Common myeloid progenitor, CD34-positive (primary cell): ENCODE measurements at regions not wholly inside any gene's neighbourhood (a gene's known extent, or its start where the extent isn't known, plus 50 kb on each side); places are given as distances from the start of the nearest gene placed in this dataset.
"Not testable (repeated sequence)": the region's sequence is repeated elsewhere in the genome, so short reads cannot be mapped to it uniquely, and the experiment has no call there.

ENCODE experiments used
- CTCF ChIA-PET: fragments of 350-600 bp; sonication (Branson Sonifier 250); formaldehyde crosslinking; loops from one replicate; lab custom pipeline; 2021; ENCODE audit warnings: antibody characterized with exemption; lab: Charles Lee
- POLR2A ChIA-PET: fragments of 350-600 bp; sonication (Branson Sonifier 250); formaldehyde crosslinking; loops from one replicate; lab custom pipeline; 2021; ENCODE audit warnings: antibody characterized with exemption; lab: Charles Lee
- DNase-seq, 3 donors: peaks; one replicate each; pipeline versions ENCODE4 v3.0.0 to v3.0.0-alpha.2; 2013
- H3K27ac ChIP-seq, 2 experiments: 1 replicate in 1 of 2; 2 replicates in 1 of 2; pipeline ENCODE4 v1.7.0; 2013; ENCODE audit warnings: inconsistent platforms in 2 of 2, low read length in 2 of 2, mild to moderate bottlenecking in 2 of 2, low read depth in 1 of 2, moderate library complexity in 1 of 2; ENCODE audit not compliant: severe bottlenecking in 2 of 2, insufficient read depth in 1 of 2, poor library complexity in 1 of 2
- H3K27me3 ChIP-seq, 5 experiments: replicated peaks in 2 of 5; 1 replicate in 3 of 5; 2 replicates in 2 of 5; pipeline versions ENCODE4 v1.6.1 to v1.7.0; 2013; ENCODE audit warnings: low read length in 4 of 5, mild to moderate bottlenecking in 2 of 5, moderate library complexity in 2 of 5, inconsistent platforms in 1 of 5; ENCODE audit not compliant: insufficient read depth in 5 of 5, control insufficient read depth in 4 of 5
- H3K36me3 ChIP-seq, 4 experiments: 1 replicate in 2 of 4; 2 replicates in 2 of 4; pipeline versions ENCODE4 v1.6.1 to v1.7.0; 2013; ENCODE audit warnings: low read length in 3 of 4, control low read depth in 1 of 4, mild to moderate bottlenecking in 1 of 4; ENCODE audit not compliant: control insufficient read depth in 4 of 4, insufficient read depth in 4 of 4
- H3K4me1 ChIP-seq, 4 experiments: 1 replicate in 3 of 4; 2 replicates in 1 of 4; pipeline versions ENCODE4 v1.6.1 to v1.7.1; 2013; ENCODE audit warnings: low read length in 3 of 4, mild to moderate bottlenecking in 3 of 4, control low read depth in 1 of 4, inconsistent platforms in 1 of 4, moderate library complexity in 1 of 4; ENCODE audit not compliant: control insufficient read depth in 4 of 4, insufficient read depth in 4 of 4; ENCODE audit errors: control extremely low read depth in 1 of 4
- H3K4me3 ChIP-seq, 7 experiments: 1 replicate in 4 of 7; 2 replicates in 3 of 7; pipeline versions ENCODE4 v1.5.1 to v1.7.0; 2013; ENCODE audit warnings: mild to moderate bottlenecking in 7 of 7, low read length in 6 of 7, moderate library complexity in 6 of 7, inconsistent platforms in 2 of 7, low read depth in 2 of 7, control low read depth in 1 of 7; ENCODE audit not compliant: insufficient read depth in 4 of 7, control insufficient read depth in 1 of 7; ENCODE audit errors: extremely low read depth in 1 of 7
- H3K9me3 ChIP-seq, 5 experiments: 1 replicate in 4 of 5; 2 replicates in 1 of 5; pipeline versions ENCODE4 v1.6.1 to v1.7.1; 2013; ENCODE audit warnings: low read length in 4 of 5, mild to moderate bottlenecking in 2 of 5, inconsistent platforms in 1 of 5, low read depth in 1 of 5, moderate library complexity in 1 of 5; ENCODE audit not compliant: control insufficient read depth in 4 of 5, insufficient read depth in 2 of 5; ENCODE audit errors: control extremely low read depth in 1 of 5
- WGBS: methylation state at CpG from one replicate; pipeline ENCODE4 v1.1.5; 2013; ENCODE audit not compliant: insufficient coverage; 5-methylcytosine and 5-hydroxymethylcytosine counted together

DNA sequence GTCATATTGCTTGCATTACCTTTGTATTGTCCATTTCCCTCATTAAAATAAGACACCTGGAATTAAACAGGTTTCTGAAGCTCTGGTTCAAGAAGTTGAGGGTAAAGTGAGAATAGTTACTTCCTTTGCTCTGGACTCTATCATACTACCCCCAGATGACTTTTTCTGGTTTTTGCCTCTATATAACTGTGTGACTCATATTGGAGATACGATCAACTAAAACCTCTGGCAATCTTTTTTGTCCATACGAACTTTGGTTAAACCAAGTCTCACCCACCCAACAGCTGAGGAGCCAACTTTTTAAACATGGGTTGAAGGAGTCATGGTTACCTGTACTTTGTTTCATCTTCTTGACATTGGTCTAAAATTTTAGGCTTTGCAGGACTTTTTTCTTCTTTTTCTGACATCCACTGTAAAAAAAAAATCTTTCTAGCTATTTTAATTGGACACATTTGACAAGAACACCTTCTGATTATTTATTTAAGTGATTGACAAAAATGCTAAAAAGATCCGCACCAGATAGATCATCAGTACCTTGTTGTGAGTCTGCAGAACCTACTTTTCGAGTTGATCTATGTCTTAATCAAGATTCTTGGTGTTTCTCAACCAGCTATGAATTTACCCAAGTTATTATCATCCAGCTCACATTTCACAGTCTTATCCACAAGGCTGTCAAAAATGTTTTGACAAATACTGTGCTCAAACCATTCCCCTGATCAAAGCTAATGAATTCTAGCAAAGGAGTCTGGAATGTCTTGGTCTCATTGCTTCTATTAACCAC is 166.0 kb downstream of the IPO8 start:
- no peak overlapping the region for H3K27ac ChIP-seq
- no peaks in the 10 kb centered on the region for H3K36me3 ChIP-seq
- no peaks in the 10 kb centered on the region for H3K4me1 ChIP-seq
- no peaks in the 10 kb centered on the region for H3K27me3 ChIP-seq
- no peak overlapping the region for H3K4me3 ChIP-seq
- ChIA-PET CTCF (interaction anchor here (0.7 kb wide), 2 partner anchors 8 to 424 kb away, joined by 3 read pairs; no protein-coding TSS in a partner anchor), POLR2A (no interaction called here)
- WGBS = 89% methylated on average over 3 of the region's 4 CpGs
- H3K9me3 ChIP-seq = no peaks in the 10 kb centered on the region
- no peak for DNase-seq

DNA sequence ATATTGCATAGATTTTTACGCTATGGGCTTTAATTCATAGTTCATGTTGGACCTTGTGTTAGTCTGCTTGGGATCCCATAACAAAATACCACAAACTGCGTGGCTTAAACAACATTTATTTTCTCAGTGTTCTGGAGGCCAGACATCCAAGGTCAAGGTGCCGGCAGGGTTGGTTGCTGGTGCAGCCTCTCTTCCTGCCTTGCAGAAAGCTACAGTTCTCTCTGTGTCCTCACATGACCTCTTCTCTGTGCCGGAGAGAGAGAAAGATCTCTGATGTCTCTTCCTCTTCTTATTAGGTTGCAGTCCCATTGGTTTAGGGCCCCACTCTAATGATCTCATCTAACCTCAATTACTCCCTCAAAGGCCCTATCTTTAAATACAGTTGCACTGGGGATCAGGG is 170.5 kb downstream of the IPO8 start:
- no peaks in the 10 kb centered on the region for H3K27me3 ChIP-seq
- whole genome bisulfite sequencing = 87% methylated on average over 3 of the region's 4 CpGs
- no peaks in the 10 kb centered on the region for H3K36me3 ChIP-seq
- no peaks in the 10 kb centered on the region for H3K9me3 ChIP-seq
- H3K4me1 ChIP-seq = no peaks in the 10 kb centered on the region
- no peak overlapping the region for H3K27ac ChIP-seq
- POLR2A ChIA-PET = no interaction called here
- no peak overlapping the region for H3K4me3 ChIP-seq
- no peak for DNase-seq
- CTCF ChIA-PET = no interaction called here

DNA sequence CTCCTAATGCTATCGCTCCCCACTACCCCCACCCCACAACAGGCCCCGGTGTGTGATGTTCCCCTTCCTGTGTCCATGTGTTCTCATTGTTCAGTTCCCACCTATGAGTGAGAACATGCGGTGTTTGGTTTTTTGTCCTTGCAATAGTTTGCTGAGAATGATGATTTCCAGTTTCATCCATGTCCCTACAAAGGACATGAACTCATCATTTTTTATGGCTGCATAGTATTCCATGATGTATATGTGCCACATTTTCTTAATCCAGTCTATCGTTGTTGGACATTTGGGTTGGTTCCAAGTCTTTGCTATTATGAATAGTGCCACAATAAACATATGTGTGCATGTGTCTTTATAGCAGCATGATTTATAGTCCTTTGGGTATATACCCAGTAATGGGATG is 175.4 kb downstream of the IPO8 start:
- POLR2A ChIA-PET, DNase-seq, H3K9me3 ChIP-seq, CTCF ChIA-PET, H3K4me3 ChIP-seq, H3K36me3 ChIP-seq, H3K4me1 ChIP-seq, H3K27me3 ChIP-seq, H3K27ac ChIP-seq: not testable (repeated sequence)
- WGBS = no CpG with 5 or more reads among the region's 4 CpGs

DNA sequence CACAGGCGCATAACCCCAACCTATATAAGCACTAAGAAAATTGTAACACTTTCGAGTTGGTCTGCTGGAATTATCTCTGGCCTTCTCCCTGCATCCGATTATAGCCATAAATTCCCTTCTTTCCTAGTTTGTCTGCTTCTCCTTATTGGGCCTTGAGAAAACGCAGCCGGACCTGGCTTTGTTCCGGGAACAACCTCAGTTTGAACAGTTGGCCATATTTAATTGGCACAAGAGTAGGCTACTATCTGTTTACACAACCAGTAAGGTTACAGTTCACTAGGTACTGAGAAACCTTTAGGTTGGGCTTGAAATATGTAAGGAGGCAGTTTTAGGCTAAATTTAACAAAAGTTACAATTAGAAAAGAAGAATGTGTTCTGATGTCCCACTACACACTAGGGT is 176.1 kb downstream of the IPO8 start:
- H3K27ac ChIP-seq = no peak overlapping the region
- H3K4me3 ChIP-seq = no peak overlapping the region
- 100% methylated on average over 5 of the region's 6 CpGs for WGBS
- no peak for DNase-seq
- ChIA-PET POLR2A (no interaction called here), CTCF (no interaction called here)
- no peaks in the 10 kb centered on the region for H3K27me3 ChIP-seq
- H3K4me1 ChIP-seq = no peaks in the 10 kb centered on the region
- H3K9me3 ChIP-seq = no peaks in the 10 kb centered on the region
- no peaks in the 10 kb centered on the region for H3K36me3 ChIP-seq

DNA sequence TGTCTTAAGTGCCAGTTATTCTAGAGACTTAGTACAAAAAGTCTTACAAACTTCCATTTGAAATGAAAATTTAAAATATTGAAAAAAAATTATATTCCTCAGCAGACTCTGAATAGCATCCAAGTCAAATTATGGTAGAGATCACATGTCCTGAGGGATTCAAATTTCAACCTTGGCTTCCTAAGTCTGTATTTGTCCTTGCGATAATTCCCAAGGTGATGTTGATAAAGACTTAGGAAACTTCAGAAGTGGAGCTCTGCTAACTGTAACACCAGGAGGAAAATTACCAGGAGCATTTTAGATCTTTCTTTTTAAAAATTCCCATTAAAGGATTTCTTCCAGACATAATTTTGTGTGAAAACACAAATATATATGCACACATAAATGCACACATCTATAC is 178.3 kb downstream of the IPO8 start:
- DNase-seq = no peak
- H3K4me3 ChIP-seq = no peak overlapping the region
- WGBS = 89% methylated on average over 1 of the region's 1 CpG
- no peaks in the 10 kb centered on the region for H3K4me1 ChIP-seq
- H3K9me3 ChIP-seq = no peaks in the 10 kb centered on the region
- ChIA-PET POLR2A (no interaction called here), CTCF (no interaction called here)
- H3K36me3 ChIP-seq = no peaks in the 10 kb centered on the region
- no peak overlapping the region for H3K27ac ChIP-seq
- no peaks in the 10 kb centered on the region for H3K27me3 ChIP-seq

DNA sequence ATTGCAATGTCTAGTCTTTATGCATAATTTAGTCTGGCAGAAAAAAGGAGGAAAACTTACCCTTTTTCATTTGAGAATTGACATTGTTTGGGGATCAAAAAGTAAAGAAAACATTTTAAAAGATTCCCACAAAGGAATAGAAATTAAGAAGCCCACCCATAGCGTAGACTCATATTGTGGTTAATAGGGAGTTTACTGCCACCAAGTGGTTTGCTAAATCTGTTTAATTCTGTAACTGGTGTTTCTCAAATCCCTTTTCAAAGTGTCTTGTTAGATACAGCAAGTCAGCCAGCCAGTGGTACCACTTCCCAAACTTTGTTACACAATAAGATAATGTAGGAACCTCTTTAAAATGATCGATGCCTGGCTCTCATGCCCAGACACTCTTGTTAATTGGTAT is 180.3 kb downstream of the IPO8 start:
- POLR2A ChIA-PET = no interaction called here
- no peak for DNase-seq
- CTCF ChIA-PET = no interaction called here
- H3K4me1 ChIP-seq = no peaks in the 10 kb centered on the region
- no peaks in the 10 kb centered on the region for H3K27me3 ChIP-seq
- no peak overlapping the region for H3K27ac ChIP-seq
- no peak overlapping the region for H3K4me3 ChIP-seq
- H3K9me3 ChIP-seq = no peaks in the 10 kb centered on the region
- no CpG with 5 or more reads among the region's 2 CpGs for whole genome bisulfite sequencing
- H3K36me3 ChIP-seq = no peaks in the 10 kb centered on the region

DNA sequence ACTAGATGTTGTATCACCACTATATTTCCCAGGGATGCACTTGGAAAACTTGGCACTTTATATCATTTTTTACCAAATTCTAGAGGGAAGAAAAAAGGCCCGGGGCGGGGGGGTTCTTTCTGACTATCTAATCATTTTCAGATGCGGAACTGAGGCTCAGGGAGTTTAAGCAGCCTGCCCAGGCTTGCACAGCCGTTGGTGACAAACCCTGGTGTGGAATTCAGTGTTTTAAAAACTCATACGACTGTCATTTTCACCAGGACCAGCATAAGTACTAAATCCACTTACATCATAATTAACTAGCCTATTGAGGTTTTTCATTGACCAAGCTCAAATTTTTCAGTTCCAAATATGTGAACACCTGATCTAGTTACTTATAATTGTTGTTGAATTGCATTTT is 181.0 kb downstream of the IPO8 start:
- H3K9me3 ChIP-seq = no peaks in the 10 kb centered on the region
- H3K27me3 ChIP-seq = no peaks in the 10 kb centered on the region
- CTCF ChIA-PET = no interaction called here
- H3K4me1 ChIP-seq = no peaks in the 10 kb centered on the region
- DNase-seq = no peak
- H3K4me3 ChIP-seq = no peak overlapping the region
- H3K36me3 ChIP-seq = no peaks in the 10 kb centered on the region
- 67% methylated on average over 1 of the region's 5 CpGs for WGBS
- H3K27ac ChIP-seq = no peak overlapping the region
- POLR2A ChIA-PET = no interaction called here
